ENCODE measurements at regions not wholly inside any gene's neighbourhood (a gene's known extent, or its start where the extent isn't known, plus 50 kb on each side); places are given as distances from the start of the nearest gene placed in this dataset.

DNA sequence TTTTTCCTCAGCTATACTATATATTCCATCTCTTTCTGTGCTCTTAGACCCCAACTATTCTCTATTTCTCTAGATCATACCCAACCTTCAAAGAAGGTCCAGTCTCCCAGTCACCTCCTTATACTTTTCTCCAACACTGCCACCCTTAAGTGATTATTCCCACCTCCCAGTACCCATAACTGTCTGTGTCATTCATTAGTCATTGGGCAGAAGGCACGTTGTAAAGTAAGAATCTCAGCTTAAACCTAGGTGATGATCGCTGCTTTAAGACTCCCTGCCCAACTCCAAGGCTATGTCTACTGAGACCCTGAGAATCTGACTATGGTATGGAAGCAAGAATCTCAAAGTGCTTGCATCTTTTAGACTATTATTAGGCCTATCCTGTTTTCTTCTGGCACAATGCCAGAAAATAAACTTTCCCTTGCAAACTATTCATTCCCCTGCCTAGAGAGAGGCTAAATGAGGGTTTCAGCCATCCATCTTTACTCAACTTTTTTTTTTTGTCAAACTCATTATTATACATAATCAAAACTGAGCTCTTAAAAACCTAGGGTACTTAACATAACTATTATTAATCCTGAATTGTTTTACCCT, 174.3 kb upstream of the DPT start:
- Mint-ChIP-seq H3K4me3 (ENCODE audit: unreplicated experiment) (no peak overlapping the region), H3K9me3 (ENCODE audit: unreplicated experiment) (no peaks in the 10 kb centered on the region), H3K4me1 (ENCODE audit: unreplicated experiment) (peaks cover 9% of the 10 kb centered on the region), H3K27ac (ENCODE audit: unreplicated experiment) (no peak overlapping the region), H3K36me3 (ENCODE audit: low read depth, unreplicated experiment) (no peaks in the 10 kb centered on the region), H3K27me3 (ENCODE audit: unreplicated experiment) (no peaks in the 10 kb centered on the region)
- TF ChIP-seq, protein P1, sequence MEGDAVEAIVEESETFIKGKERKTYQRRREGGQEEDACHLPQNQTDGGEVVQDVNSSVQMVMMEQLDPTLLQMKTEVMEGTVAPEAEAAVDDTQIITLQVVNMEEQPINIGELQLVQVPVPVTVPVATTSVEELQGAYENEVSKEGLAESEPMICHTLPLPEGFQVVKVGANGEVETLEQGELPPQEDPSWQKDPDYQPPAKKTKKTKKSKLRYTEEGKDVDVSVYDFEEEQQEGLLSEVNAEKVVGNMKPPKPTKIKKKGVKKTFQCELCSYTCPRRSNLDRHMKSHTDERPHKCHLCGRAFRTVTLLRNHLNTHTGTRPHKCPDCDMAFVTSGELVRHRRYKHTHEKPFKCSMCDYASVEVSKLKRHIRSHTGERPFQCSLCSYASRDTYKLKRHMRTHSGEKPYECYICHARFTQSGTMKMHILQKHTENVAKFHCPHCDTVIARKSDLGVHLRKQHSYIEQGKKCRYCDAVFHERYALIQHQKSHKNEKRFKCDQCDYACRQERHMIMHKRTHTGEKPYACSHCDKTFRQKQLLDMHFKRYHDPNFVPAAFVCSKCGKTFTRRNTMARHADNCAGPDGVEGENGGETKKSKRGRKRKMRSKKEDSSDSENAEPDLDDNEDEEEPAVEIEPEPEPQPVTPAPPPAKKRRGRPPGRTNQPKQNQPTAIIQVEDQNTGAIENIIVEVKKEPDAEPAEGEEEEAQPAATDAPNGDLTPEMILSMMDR (IDR thresholded peaks at IDR 0.05; ENCODE audit: unreplicated experiment): no peak
- DNase-seq (ENCODE audit: low spot score): no peak

DNA sequence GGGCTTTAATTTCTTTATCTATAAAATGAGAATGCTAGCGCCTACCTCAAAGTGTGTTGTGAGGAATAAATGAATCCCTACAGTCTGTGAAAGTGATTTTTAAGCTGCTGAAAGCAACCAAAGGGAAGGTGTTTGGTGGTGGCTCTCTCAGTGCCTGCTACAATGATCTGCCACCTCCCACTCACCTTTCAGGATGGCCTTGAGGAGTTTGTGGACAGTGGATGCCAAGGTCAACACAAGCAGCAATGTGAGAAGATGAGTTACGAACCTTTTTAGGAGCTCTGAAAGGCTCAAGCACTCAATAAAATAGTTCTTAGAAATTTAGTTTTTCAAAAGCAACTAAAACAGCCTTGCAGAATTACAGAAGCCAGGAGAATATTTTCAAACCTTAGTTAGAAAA, 176.6 kb upstream of the DPT start:
- Mint-ChIP-seq H3K27ac (ENCODE audit: unreplicated experiment) (no peak overlapping the region), H3K9me3 (ENCODE audit: unreplicated experiment) (no peaks in the 10 kb centered on the region), H3K36me3 (ENCODE audit: low read depth, unreplicated experiment) (no peaks in the 10 kb centered on the region), H3K27me3 (ENCODE audit: unreplicated experiment) (no peaks in the 10 kb centered on the region), H3K4me3 (ENCODE audit: unreplicated experiment) (no peak overlapping the region), H3K4me1 (ENCODE audit: unreplicated experiment) (peaks cover 9% of the 10 kb centered on the region)
- DNase-seq (ENCODE audit: low spot score): no peak
- TF ChIP-seq, protein P1 (IDR thresholded peaks at IDR 0.05; ENCODE audit: unreplicated experiment): no peak

DNA sequence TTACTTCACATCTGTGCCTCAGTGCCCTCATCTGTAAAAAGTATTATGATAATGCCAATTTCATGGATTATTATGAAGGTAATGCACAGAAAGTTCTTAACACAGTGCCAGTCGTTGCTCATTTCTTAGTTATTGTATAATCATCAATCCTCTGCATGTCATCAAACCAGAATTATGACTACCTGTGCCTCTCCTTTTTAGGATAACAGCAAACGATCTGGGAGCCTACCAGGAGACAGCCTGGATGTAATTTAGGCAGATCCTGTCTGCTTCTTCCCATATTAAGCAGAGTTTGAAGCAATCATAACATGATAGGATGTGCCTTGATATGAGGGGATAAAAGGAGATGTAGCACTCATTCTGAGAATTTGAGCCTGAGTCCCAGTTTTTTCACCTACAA, 177.4 kb upstream of the DPT start:
- TF ChIP-seq, protein P1 (IDR thresholded peaks at IDR 0.05; ENCODE audit: unreplicated experiment): no peak
- H3K36me3 Mint-ChIP-seq (ENCODE audit: low read depth, unreplicated experiment): no peaks in the 10 kb centered on the region
- no peaks in the 10 kb centered on the region for H3K9me3 Mint-ChIP-seq (ENCODE audit: unreplicated experiment)
- H3K27me3 Mint-ChIP-seq (ENCODE audit: unreplicated experiment): no peaks in the 10 kb centered on the region
- no peak for DNase-seq (ENCODE audit: low spot score)
- H3K27ac Mint-ChIP-seq (ENCODE audit: unreplicated experiment): no peak overlapping the region
- no peak overlapping the region for H3K4me3 Mint-ChIP-seq (ENCODE audit: unreplicated experiment)
- H3K4me1 Mint-ChIP-seq (ENCODE audit: unreplicated experiment): peaks cover 9% of the 10 kb centered on the region

DNA sequence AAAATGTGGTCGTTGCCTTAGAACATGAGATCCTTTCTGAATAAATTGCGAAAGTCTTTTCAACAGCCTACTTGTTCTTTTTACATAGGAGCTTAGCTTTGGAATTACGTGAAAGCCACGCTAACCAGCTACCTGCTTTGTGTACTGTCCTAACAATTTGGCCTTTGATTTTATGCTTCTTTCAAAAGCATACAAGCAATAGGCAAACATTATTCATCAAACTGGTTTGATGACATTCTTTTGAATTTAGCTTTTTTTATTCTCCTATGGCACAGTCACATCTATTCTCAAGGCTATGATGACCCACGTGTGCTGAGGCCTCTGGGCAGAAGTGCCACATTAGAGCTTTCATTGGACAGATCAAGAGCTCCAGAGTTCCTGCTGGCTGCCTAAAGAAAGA, 178.0 kb upstream of the DPT start:
- no peak overlapping the region for H3K4me3 Mint-ChIP-seq (ENCODE audit: unreplicated experiment)
- no peak for DNase-seq (ENCODE audit: low spot score)
- no peaks in the 10 kb centered on the region for H3K36me3 Mint-ChIP-seq (ENCODE audit: low read depth, unreplicated experiment)
- peaks cover 6% of the 10 kb centered on the region for H3K4me1 Mint-ChIP-seq (ENCODE audit: unreplicated experiment)
- H3K27me3 Mint-ChIP-seq (ENCODE audit: unreplicated experiment): no peaks in the 10 kb centered on the region
- H3K27ac Mint-ChIP-seq (ENCODE audit: unreplicated experiment): no peak overlapping the region
- H3K9me3 Mint-ChIP-seq (ENCODE audit: unreplicated experiment): no peaks in the 10 kb centered on the region
- TF ChIP-seq, protein P1 (IDR thresholded peaks at IDR 0.05; ENCODE audit: unreplicated experiment): no peak

DNA sequence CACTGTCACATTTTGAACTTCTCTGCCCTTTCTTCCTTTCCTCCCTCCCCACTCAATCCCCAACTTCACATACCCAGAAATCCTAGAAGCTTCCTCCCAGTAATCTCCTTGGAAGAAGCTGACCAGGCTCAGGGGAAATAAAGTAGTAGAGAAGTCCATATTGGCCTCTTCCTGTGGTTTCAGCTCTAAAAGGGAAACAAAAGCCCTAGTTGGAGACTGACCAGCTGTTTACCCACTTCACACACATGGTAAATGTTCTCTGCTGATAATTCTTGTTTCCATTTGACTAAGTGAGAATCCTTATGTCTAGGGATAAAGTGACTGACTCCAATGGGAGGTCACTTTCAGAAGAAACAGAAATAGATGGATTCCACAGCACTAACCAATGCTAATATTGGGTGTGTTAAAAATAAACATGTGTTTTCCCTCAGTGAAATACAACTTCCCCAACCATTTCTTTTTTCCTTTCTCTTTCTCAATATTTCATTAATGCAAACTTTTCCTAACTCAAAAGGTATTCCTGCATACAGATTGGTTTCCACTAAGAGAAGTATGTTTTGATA, 178.9 kb upstream of the DPT start:
- no peak overlapping the region for H3K4me3 Mint-ChIP-seq (ENCODE audit: unreplicated experiment)
- TF ChIP-seq, protein P1 (IDR thresholded peaks at IDR 0.05; ENCODE audit: unreplicated experiment): no peak
- H3K36me3 Mint-ChIP-seq (ENCODE audit: low read depth, unreplicated experiment): no peaks in the 10 kb centered on the region
- H3K9me3 Mint-ChIP-seq (ENCODE audit: unreplicated experiment): no peaks in the 10 kb centered on the region
- no peak overlapping the region for H3K27ac Mint-ChIP-seq (ENCODE audit: unreplicated experiment)
- peaks cover 6% of the 10 kb centered on the region for H3K4me1 Mint-ChIP-seq (ENCODE audit: unreplicated experiment)
- no peak for DNase-seq (ENCODE audit: low spot score)
- no peaks in the 10 kb centered on the region for H3K27me3 Mint-ChIP-seq (ENCODE audit: unreplicated experiment)

Measured in endothelial cell (in vitro differentiated cells).